ENCODE measurements at regions not wholly inside any gene's neighbourhood (a gene's known extent, or its start where the extent isn't known, plus 50 kb on each side); places are given as distances from the start of the nearest gene placed in this dataset.

- ChIA-PET POLR2A (no interaction called here), CTCF (interaction anchor here (1.3 kb wide), 1 partner anchor 13 kb away, joined by 4 read pairs; no protein-coding TSS in a partner anchor)
- peaks cover 21% of the 10 kb centered on the region for H3K27me3 Mint-ChIP-seq
- intact Hi-C loops (cut with micrococcal nuclease): no loop called here
- H3K9me3 Mint-ChIP-seq: no peaks in the 10 kb centered on the region
- ATAC-seq (ENCODE audit: low read depth): no peak
- H3K4me3 Mint-ChIP-seq: no peak overlapping the region
- TF ChIP-seq, protein P1, sequence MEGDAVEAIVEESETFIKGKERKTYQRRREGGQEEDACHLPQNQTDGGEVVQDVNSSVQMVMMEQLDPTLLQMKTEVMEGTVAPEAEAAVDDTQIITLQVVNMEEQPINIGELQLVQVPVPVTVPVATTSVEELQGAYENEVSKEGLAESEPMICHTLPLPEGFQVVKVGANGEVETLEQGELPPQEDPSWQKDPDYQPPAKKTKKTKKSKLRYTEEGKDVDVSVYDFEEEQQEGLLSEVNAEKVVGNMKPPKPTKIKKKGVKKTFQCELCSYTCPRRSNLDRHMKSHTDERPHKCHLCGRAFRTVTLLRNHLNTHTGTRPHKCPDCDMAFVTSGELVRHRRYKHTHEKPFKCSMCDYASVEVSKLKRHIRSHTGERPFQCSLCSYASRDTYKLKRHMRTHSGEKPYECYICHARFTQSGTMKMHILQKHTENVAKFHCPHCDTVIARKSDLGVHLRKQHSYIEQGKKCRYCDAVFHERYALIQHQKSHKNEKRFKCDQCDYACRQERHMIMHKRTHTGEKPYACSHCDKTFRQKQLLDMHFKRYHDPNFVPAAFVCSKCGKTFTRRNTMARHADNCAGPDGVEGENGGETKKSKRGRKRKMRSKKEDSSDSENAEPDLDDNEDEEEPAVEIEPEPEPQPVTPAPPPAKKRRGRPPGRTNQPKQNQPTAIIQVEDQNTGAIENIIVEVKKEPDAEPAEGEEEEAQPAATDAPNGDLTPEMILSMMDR (IDR thresholded peaks at IDR 0.05): no peak
- H3K4me1 Mint-ChIP-seq: no peaks in the 10 kb centered on the region
- no peaks in the 10 kb centered on the region for H3K36me3 Mint-ChIP-seq (ENCODE audit: low read depth)
- H3K27ac Mint-ChIP-seq: no peak overlapping the region
- no peak for DNase-seq
Measured at GRCh38 chr21:35853321-35854239, 206.7 kb downstream of the SETD4 start.

DNA sequence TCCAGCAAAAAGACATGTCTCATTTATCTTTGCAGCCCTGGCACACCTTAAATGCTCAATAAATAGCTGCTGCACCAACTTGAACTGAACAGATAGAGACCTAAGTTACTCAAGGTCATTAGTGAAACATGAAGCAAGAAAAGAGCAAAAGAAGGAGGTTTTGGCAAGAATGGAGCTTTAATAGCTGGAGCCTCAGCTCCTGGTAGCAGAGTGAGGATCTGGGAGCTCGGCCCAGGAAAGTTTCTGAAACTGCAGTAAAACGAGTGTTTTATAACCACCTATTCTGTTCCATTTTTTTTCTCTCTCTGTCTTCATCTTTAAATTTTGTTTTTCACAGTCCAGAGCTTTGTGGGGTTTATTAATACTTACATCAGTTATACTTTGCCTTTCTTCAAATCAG, 207.5 kb downstream of the SETD4 start:
- POLR2A ChIA-PET: no interaction called here
- no peak for ATAC-seq (ENCODE audit: low read depth)

DNA sequence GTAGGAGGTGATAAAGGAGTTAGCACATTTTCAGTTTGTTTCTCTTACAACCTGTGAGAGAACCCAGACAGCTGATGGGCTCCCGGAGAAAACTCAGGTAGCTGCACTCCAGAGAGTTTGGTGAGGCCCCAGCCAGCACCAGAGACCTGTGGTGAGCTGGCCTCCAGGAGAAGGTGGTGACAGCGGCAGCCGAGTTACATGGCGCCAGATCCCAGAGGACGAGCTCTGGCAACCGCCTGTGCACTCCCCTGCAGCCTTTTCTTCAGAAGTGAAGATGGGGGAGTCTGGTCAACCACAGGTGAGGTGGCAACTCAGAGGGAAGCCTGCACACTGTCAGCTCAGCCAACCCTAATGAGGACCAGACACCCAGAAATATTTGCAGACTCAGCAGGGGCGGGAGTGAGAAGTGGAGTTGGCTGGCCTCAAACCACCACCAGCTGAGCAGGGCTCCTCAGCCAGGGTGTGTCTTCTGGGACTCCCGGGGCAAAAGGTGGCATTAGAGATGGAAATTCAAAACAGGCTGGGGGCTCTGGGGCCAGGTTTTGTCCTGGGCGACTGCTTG, 209.7 kb downstream of the SETD4 start:
- Mint-ChIP-seq H3K27me3 (peaks cover 21% of the 10 kb centered on the region), H3K4me3 (no peak overlapping the region), H3K36me3 (ENCODE audit: low read depth) (no peaks in the 10 kb centered on the region), H3K27ac (no peak overlapping the region), H3K9me3 (no peaks in the 10 kb centered on the region), H3K4me1 (no peaks in the 10 kb centered on the region)
- ChIA-PET CTCF (interaction anchor here (1.0 to 1.2 kb wide), 4 partner anchors 10 to 1157 kb away, joined by 3 to 4 read pairs (median 4); no protein-coding TSS in a partner anchor), POLR2A (no interaction called here)
- ATAC-seq (ENCODE audit: low read depth) (no peak), DNase-seq (no peak)
- TF ChIP-seq, protein P1 (IDR thresholded peaks at IDR 0.05): no peak
- intact Hi-C loops (cut with micrococcal nuclease): no loop called here

More for the DNA sequence above, 207.5 kb downstream of the SETD4 start:
- TF ChIP-seq, protein P1 (IDR thresholded peaks at IDR 0.05): no peak
- H3K27me3 Mint-ChIP-seq: peaks cover 21% of the 10 kb centered on the region
- CTCF ChIA-PET: interaction anchor here (1.3 kb wide), 1 partner anchor 12 kb away, joined by 4 read pairs; no protein-coding TSS in a partner anchor
- no peaks in the 10 kb centered on the region for H3K9me3 Mint-ChIP-seq
- intact Hi-C loops (cut with micrococcal nuclease): no loop called here
- no peak overlapping the region for H3K4me3 Mint-ChIP-seq
- no peak overlapping the region for H3K27ac Mint-ChIP-seq
- H3K4me1 Mint-ChIP-seq: no peaks in the 10 kb centered on the region
- no peaks in the 10 kb centered on the region for H3K36me3 Mint-ChIP-seq (ENCODE audit: low read depth)
- no peak for DNase-seq

GRCh38 chr21:35850029-35850428, 210.3 kb downstream of the SETD4 start:
- H3K4me1 Mint-ChIP-seq: no peaks in the 10 kb centered on the region
- ChIA-PET POLR2A (no interaction called here), CTCF (interaction anchor here (1.2 to 2.3 kb wide), 4 partner anchors 10 to 1157 kb away, joined by 3 to 10 read pairs (median 4); no protein-coding TSS in a partner anchor)
- DNase-seq (no peak), ATAC-seq (ENCODE audit: low read depth) (no peak)
- no peak overlapping the region for H3K4me3 Mint-ChIP-seq
- H3K27ac Mint-ChIP-seq: no peak overlapping the region
- H3K36me3 Mint-ChIP-seq (ENCODE audit: low read depth): no peaks in the 10 kb centered on the region
- H3K27me3 Mint-ChIP-seq: peaks cover 21% of the 10 kb centered on the region
- TF ChIP-seq, protein P1 (IDR thresholded peaks at IDR 0.05): no peak
- no peaks in the 10 kb centered on the region for H3K9me3 Mint-ChIP-seq
- intact Hi-C loops (cut with micrococcal nuclease): no loop called here

DNA sequence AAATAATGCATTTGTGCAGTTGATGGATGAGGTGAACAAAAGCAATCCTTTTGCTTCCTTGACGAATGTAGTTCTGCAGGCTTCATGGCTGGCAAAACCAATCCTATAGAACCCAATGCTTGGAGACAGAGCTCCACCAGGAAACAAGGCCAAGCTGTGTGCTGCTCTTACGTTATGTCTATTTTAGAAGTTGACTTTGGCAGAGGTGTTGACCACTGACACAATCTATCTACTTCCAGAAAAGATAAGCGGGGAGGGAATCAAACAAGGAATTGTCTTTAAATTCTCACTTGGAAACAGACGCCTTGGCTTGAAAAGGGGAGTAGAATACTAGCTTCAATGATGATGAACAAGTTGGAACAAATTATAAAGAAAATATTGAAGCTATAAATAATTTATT, 211.2 kb downstream of the SETD4 start:
- CTCF ChIA-PET: interaction anchor here (1.2 to 2.3 kb wide), 3 partner anchors 9 to 1156 kb away, joined by 3 to 10 read pairs (median 4); no protein-coding TSS in a partner anchor
- TF ChIP-seq, protein P1 (IDR thresholded peaks at IDR 0.05): no peak
- no peak for ATAC-seq (ENCODE audit: low read depth)
- intact Hi-C loops (cut with micrococcal nuclease): loop anchor here (10.0 kb wide), 1 partner anchor 794 kb away; no protein-coding TSS in a partner anchor
- no peaks in the 10 kb centered on the region for H3K36me3 Mint-ChIP-seq (ENCODE audit: low read depth)
- H3K27ac Mint-ChIP-seq: no peak overlapping the region
- POLR2A ChIA-PET: no interaction called here
- no peaks in the 10 kb centered on the region for H3K4me1 Mint-ChIP-seq
- H3K27me3 Mint-ChIP-seq: peaks cover 14% of the 10 kb centered on the region
- DNase-seq: no peak
- no peaks in the 10 kb centered on the region for H3K9me3 Mint-ChIP-seq
- no peak overlapping the region for H3K4me3 Mint-ChIP-seq

Measured in activated B cell treated with CpG ODN at 0.5 μM for 24 hours (primary cell).